ENCODE measurements at regions not wholly inside any gene's neighbourhood (a gene's known extent, or its start where the extent isn't known, plus 50 kb on each side); places are given as distances from the start of the nearest gene placed in this dataset.

DNA sequence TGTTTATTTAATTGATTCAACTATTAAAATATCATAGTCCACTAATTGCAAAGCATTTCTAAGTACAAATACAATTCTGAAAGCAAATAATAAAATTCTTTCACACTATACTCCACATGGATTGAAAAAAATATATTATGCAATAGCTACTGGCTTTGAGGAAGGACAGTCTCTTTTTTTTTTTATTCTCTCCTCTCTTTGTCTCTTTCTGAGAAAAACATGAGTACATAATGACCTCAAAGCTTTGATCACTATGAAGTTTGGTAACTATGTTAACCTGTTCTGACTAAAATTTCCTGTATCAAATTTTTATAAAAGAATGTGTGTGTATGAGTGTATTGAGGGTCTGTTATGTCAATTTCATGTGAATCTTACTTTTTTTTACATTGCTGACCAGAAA is 96.2 kb downstream of the RGS2 start:
- TF ChIP-seq EZH2 (IDR thresholded peaks at IDR 0.05) = no peak
- TF ChIP-seq POLR2AphosphoS5 (IDR thresholded peaks at IDR 0.05; ENCODE audit: borderline replicate concordance, low read depth, low read length) = no peak

Data from SK-N-MC (cell line).